GM21423 (cell line): ENCODE measurements at regions not wholly inside any gene's neighbourhood (a gene's known extent, or its start where the extent isn't known, plus 50 kb on each side); places are given as distances from the start of the nearest gene placed in this dataset.
"Not testable (repeated sequence)": the region's sequence is repeated elsewhere in the genome, so short reads cannot be mapped to it uniquely, and the experiment has no call there.

ENCODE experiments used
- ATAC-seq: cut with Tn5 transposase; IDR thresholded peaks from one replicate; pipeline ENCODE4 v1.9.1; 2021; ENCODE audit warnings: mild to moderate bottlenecking, moderate library complexity; ENCODE audit not compliant: unreplicated experiment

DNA sequence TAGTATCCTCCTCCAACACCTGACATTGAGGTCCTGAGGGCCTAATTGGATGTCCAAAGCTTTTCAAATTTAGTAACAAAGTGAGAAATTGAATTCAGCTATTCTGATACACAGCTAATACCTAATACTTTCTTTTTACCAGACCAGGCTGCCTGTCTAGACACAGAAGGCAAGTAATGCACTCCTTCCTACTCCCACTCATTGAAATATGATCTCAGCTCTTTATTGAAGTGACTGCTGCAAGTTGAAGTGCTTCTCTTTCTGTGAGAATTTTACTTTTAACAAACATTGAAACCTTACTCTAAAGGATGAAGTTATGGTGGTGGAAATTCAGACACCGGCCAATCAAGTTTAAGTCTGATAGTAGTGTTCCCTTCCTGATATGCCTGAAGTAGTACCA, 90.8 kb upstream of the OGFRL1 start:
- ATAC-seq = no peak

DNA sequence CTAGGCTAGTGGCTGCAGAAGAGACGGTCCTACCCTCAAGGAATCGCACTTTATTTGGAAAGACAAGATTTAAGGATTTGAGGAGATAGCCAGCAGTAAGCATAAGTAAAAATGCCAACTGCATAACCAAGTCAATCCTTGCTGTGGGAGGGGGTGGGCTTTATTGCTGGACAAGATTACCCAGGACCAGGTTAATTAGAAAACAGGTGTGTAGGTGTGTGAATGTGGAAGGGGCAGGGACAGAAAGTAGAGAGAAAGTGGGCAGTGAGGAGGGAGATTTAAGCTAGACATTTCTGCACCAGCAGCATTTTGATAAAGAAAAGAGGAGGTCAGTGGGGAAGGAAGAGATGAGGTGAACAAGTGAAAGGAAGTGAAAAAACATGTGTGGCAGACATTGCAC, 89.7 kb upstream of the OGFRL1 start:
- no peak for ATAC-seq

DNA sequence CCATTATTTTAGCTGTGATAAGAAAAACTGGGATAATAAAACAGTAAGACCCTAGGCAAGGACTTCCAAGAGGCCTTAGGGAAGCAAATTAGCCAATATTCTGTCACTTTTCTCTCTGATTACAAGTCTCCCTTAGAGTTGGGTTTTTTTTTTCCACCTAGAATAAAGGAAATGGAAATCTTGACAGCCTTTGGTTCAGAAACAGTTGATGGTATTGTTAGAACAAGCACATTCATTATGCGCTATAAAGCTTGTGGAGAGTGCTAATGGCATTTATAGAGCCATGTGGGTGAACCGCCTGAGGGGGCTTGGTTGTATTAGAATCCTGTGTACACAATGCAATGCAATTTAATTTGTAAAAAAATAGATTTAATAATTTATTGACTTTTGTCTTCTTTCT, 88.9 kb upstream of the OGFRL1 start:
- no peak for ATAC-seq

DNA sequence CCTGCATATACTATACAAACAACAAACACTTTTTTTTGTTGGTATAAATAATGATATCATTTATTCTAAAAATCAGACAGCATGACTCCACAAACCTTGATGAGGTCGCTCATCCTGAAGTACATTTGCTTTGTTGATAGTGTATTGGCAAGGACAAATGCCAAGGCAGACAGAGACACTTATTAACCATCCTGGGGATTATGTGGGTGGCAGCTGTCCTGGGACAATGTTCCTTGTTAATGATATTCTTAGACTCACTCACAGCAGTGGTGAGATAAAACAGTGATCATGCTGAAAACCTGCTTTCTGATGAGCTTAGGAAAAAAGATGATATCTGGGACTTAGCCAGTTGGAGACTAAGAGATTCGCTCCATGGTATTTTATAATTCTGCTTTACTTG, 85.4 kb upstream of the OGFRL1 start:
- ATAC-seq = no peak

DNA sequence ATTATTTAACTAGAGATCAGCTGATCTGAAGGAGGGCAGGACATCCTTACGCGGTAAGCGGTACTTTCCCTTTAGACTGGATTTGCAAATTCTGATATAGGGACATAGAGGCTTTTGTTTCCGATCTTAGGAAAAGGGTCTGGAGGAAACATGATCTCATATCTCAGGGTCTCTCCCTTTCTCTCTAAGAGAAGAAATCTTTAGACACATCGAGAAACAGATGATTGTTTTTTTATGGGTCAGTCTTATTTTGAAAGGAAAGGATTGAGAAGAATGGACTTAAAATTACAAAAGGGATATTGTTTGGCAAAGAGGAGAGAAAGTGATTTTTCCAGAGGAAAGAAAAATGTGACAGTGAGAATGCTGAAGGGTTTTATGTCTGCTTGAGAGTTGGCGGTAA, 83.9 kb upstream of the OGFRL1 start:
- ATAC-seq = no peak

DNA sequence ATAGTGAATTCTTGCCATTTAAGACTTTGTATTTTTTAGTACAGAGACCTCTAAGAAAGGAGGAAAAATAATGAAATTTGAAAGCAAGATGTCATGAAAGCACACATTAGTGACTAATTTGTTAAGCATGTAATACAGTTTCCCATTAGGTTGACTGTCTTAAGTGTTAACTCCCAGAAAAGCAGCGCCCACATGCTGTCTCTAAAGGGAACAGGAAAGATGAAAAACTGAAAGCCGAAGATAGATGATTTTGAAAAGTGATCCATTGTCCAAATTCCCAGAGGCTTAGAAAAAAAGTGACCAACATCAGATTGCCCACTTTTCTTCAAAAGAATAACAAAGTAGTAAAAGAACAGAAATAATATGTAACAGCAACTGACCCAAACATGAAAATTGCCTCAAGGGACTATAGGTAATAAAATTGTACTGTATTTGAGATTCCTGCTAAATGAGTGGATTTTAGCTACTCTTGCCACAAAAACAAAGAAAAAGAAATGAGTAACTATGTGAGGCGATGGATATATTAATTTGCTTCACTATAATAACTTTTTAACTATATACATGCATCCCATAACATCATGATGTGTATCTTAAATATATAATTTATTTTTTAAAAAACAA, 83.2 kb upstream of the OGFRL1 start:
- ATAC-seq = no peak

DNA sequence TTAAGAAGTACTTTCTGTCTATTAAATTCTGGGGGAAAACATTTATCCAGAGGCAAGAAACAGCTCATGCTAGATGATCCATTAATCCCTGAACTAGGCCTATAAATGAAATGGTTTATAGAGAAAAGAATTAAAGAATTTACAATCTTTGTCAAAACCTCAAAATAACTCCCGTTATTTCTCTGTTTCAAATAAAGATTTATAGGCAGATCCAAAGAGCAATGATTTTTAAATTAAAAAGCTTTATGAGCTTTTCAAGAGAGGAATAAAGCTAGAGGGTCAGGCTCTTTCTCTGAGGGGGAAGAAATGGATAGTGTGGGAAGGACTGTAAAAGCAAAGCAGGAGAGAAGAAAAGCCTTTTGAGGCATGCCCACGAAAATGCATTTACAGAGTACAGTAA, 82.5 kb upstream of the OGFRL1 start:
- ATAC-seq = no peak

DNA sequence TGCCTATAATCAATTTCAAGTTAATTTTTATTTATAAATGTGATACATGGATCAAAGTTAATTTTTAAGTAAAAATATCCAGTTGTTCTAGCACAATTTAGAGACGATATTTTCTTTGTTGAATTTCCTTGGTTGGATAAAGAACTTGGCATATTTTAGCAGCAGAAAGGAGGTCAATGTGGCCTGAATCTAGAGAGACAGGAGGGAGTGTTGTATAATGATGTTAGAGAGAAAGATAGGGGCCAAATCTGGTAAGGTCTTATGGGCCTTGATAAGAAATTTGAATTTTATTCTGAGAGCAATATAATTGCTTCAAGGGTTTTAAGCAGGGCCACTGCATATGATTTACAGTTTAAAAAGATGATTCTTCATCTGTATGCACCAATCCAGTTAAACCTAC, 79.4 kb upstream of the OGFRL1 start:
- no peak for ATAC-seq

DNA sequence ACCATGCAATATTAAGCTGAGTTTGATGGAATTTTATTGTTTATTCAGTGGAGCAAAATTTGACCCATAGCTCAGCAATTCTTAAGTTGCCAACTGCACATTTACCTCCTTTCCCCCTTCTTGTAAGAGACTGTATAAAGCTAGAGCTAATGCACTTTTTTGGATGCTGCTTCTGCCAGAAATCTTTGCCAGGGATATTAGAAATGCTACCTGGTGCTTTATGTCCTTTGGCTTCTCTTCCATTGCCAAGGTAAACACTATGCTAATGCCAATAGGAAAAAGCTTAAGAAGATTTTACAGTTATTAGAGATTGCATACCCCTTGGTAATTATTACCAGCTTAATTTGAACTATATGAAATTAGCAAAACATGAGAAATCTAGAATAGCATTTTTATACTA, 79.0 kb upstream of the OGFRL1 start:
- no peak for ATAC-seq

DNA sequence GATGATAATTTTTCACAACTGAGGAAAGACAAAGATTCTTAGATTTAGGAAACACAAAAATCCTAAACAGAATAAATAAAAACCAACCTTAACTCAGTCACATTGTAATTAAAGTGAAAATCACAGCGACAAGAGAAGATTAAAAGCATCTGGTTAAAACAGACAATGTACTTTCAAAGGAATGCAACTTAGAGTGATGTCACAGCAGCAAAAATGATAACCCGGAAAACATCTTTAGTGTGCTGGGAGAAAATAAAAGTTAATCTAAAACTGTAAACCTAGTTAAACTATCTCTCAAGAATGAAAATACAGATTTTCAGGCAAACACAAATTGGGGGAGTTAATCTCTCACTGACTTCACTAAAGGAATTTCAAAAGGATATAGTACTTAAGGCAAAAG, 76.8 kb upstream of the OGFRL1 start:
- ATAC-seq = no peak

DNA sequence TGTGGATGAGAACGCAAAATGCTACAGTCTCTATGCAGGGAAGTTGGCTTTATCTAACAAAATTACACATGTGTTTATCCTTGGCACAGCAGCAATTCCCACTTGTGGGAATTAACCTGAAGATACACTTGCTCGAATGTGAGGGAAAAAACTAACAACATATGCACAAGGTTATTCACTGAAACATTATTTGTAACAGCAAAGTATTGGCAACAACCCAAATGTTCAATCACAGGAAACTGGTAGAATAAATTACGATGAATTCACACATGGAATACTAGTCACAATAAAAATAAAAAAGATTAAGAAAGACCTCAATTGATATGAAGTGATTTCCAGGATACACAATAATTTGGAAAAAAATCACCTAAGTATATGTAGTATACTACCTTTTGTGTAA, 68.1 kb upstream of the OGFRL1 start:
- no peak for ATAC-seq

DNA sequence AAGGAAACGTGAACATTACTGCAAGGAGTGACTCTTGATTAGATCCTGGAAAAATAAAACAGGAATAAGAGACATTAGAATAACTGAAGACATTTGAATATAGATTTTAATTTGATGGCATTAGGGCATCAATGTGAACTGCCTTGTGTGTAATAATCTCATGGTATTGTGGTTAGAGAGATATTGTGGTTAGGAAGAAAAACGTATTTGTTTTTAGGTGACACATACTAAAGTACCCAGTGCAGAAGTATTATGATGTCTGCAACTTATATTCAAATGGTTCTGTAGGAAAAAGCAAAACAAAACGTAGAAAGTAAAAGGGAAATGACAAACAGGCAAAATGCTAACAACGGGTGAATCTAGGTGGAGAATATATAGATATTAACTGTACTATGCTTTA, 65.9 kb upstream of the OGFRL1 start:
- no peak for ATAC-seq

DNA sequence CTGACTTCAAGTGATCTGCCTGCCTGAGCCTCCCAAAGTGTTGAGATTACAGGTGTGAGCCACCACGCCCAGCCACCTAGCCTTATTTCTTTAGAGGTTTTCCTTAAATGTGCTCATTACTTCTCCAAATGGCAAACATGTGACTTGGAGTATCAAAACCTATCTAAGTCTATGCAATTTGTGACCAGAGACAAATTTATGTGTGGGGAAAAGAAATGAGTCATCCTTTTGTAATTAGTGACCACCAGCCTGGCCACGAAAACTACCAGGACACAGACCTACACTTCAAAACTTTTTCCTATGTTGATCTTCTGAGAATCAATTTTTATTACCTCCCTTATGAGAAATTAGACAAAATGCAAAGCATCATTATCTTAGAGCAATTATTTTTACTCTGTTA, 64.6 kb upstream of the OGFRL1 start:
- no peak for ATAC-seq

DNA sequence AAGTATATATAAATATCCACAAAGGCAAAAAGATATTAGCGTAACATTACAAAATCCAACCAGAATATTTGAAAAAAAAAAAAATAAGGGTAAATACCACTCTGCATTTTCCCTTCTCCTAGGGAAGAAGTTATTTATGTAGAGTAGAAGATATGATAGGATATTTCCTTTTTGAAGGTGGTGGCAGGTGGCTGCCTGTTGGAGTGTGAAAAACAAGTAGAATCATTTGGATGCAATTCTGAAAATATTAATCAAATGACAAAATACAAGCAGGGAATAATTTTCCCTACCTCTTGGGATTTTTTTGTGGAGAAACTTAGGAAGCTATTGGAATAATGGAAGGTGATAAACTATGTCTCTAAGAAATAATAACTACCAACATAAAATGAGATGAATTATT, 62.5 kb upstream of the OGFRL1 start:
- no peak for ATAC-seq

DNA sequence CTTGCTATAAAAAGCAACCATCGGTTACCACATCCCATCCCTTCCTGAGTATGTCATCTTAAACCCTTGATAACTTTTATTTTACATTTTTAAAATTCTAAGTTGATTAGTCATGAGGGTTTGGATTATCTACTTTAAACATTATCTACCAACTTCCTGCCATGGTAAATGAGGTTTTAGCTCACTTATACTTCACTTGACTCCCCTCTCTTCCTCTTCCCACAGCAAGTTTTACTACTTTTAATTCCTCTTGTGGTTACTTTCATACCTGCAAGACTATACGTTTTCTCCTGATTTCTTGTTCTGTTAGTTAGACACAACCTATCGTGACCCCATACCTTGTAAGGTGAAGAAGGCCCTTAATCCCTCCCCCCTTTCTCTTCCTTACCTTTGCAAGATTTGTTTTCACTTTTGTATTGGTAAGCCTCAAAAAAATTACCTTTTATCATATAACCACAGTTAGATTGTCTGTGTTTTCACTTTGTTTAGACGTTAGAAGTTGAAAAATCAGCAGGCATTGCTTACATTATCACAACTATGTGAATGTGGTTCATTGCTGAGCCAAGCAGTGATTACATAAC, 60.1 kb upstream of the OGFRL1 start:
- peak; percentile 46 for ATAC-seq

DNA sequence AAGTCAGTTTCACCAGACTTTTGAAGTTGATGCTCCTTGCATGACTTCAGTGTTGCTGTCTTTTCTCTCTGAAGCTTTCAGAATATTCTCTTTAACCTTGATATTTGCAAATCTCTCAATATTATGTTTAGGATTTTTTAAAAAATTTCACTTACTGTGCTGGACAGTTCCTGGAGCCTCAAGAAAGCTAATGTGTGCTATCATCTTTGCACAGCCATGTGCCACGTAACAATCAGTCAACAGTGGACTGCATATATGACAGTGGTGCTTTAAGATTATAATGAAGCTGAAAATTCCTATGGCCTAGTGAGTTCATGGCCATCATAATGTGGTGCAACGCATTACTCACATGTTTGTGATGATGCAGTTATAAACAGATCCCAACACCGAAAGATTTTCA, 59.1 kb upstream of the OGFRL1 start:
- no peak for ATAC-seq

DNA sequence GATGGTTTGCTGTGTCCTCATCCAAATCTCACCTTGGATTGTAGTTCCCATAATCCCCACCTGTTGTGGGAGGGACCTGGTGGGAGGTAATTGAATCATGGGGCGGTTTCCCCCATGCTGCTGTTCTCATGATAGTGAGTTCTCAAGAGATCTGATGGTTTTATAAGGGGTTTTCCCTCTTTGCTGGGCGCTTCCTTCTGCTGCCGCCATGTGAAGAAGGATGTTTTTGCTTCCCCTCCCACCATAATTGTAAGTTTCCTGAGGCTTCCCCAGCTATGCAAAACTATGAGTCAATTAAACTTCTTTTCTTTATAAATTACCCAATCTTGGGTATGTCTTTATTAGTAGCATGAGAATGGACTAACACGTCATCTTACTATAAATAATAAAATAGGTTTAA, 55.7 kb upstream of the OGFRL1 start:
- ATAC-seq = not testable (repeated sequence)

DNA sequence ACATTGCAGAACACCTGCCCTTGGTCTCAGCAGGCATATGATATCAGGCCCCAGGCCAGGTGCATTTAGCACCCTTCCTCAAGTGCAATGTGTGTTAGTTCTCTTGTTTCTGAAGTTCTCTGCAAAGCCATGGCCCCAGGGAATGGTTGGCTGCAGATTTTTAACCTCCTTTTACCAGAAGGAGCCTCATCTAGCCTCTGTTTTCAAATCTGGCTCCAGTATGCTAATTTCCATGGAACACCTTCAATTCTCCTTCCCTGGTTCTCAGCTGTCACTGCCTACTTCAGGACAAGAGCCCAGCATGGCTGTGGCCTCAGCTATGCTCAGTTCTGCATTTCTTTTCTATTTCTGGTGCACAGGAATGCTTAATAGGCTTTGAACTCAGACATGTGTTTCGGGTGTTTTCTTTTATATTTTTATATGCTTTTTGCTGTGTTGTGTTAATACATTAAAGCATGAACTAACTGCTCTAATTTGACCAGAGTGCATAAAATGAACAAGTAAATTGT, 51.6 kb upstream of the OGFRL1 start:
- no peak for ATAC-seq

DNA sequence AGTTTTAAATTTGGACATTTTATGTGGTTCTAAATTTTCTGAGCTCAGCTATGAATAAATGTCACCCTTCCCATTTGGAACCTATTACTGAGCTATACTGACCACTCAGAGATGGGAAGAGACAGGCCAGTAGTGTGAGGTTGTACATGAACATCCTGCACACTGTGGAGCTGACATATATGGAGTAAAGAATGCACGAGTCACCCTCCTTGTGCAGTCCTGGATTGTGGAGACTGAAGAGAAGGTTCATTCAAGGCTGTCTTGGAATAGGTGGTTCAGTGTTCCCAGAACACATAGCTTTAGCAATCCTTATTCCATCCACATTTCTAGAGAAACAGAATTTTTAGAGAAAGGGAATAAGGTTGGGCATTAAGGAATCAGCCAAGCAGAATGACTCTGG, 50.3 kb upstream of the OGFRL1 start:
- ATAC-seq = no peak
